Pancreas (tissue), 10 donors: ENCODE measurements at regions not wholly inside any gene's neighbourhood (a gene's known extent, or its start where the extent isn't known, plus 50 kb on each side); places are given as distances from the start of the nearest gene placed in this dataset.
A peak's percentile ranks its signal among the peaks of the same experiment; 100 is the strongest.
"Not testable (repeated sequence)": the region's sequence is repeated elsewhere in the genome, so short reads cannot be mapped to it uniquely, and the experiment has no call there.

ENCODE experiments used
- ATAC-seq, 4 donors: fragments of 200-7000 bp; cut with Tn5 transposase; one replicate each; pipeline versions ENCODE4 v1.8.0 to v1.9.1; 2020; ENCODE audit warnings: mild to moderate bottlenecking in 4 of 4, moderate library complexity in 4 of 4
- DNase-seq, 6 donors: peaks; one replicate each; pipeline ENCODE4 v3.0.0-alpha.2; 2020
- FAIRE-seq: peaks from 2 replicates; lab custom pipeline; 2012; peaks lifted over from hg19 to GRCh38; lab: Jason Lieb, UNC
- H3K27ac ChIP-seq, 4 donors: fragments of 200-600 bp; sonication (generic); 1 replicate in 3 of 4; 2 replicates in 1 of 4; pipeline versions ENCODE4 v1.5.0 to v1.8.0; 2020
- H3K27me3 ChIP-seq, 4 donors: fragments of 200-600 bp; one replicate each; pipeline ENCODE4 v1.8.0; 2021
- H3K36me3 ChIP-seq, 3 donors: fragments of 200-600 bp; sonication (generic) in 1 of 3; one replicate each; pipeline versions ENCODE4 v1.5.0 to v1.8.0; 2020 to 2021
- H3K4me1 ChIP-seq, 3 donors: fragments of 200-600 bp; one replicate each; pipeline ENCODE4 v1.8.0; 2021
- H3K4me3 ChIP-seq, 4 donors: fragments of 200-600 bp; sonication (generic) in 2 of 4; one replicate each; pipeline versions ENCODE4 v1.5.0 to v1.8.0; 2020 to 2021
- H3K9me3 ChIP-seq, 4 donors: fragments of 200-600 bp; one replicate each; pipeline ENCODE4 v1.8.0; 2021
- WGBS, 2 donors: extraction: QIAGEN DNeasy Blood & Tissue Kit; methylation state at CpG; one replicate each; pipeline ENCODE4 v1.1.7; 2013; 5-methylcytosine and 5-hydroxymethylcytosine counted together
- intact Hi-C, 3 donors: fragments of 100-400 bp; cut with DNase I; formaldehyde crosslinking; loops; one replicate each; pipeline versions ENCODE4 v1.11.1 to v1.14.2; 2022
- donor health status: healthy with polysubstance abuse.
- donor health status: DM: no; HTN: no; CAD: no; lungs with moderate emphysema.
- donor health status: DM: no; HTN: no; CAD: no.
- donor health status: control.
- donor health status: control.
- donor health status: Bipolar disorder and iron deficiency.
- donor health status: DM: yes; HTN: yes; CAD: no.
- donor health status: DM: no; HTN: no; CAD: no.
- donor health status: DM: no; HTN: no; CAD: no.
- donor health status: DM: yes; HTN: yes; CAD: no.

DNA sequence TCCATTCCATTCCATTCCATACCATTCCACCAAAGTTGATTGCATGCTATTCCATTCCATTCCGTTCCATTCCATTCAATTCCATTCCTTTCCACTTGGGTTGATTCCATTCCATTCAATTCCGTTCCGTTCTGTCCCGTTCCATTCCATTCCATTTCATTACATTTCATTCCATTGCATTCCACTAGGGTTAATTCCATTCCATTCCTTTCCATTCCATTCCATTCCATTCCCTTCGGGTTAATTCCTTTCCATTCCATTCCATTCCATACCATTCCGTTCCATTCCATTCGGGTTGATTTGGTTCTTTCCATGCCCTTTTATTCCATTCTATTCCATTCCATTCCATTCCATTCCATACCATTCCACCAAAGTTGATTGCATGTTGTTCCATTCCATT lies 131.9 kb downstream of the CWH43 start:
- intact Hi-C loops: not testable (repeated sequence)

DNA sequence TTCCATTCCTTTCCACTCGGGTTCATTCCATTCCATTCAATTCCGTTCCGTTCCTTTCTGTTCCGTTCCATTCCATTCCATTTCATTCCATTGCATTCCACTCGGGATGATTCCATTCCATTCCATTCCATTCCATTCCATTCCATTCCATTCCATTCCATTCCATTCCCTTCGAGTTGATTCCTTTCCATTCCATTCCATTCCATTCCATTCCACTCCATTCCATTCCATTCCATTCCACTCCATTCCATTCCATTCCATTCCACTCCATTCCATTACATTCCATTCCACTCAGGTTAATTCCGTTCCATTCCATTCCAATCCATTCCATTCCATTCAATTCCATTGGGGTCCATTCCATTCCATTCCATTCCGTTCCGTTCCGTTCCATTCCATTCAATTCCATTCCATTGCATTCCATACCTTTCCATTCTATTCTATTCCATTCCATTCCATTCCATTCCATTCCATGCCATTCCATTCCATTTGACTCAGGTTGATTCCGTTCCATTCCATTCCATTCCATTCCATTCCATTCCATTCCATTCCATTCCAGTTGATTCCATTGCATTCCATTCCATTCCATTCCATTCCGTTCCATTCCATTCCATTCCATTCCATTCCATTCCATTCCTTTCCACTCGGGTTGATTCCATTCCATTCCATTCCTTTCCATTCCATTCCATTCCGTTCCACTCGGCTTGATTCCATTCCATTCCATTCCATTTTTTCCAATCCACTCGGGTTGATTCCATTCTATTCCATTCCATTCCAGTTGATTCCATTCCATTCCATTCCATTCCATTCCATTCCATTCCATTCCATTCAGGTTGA lies 132.5 kb downstream of the CWH43 start:
- H3K9me3 ChIP-seq, H3K27me3 ChIP-seq, FAIRE-seq, H3K36me3 ChIP-seq, intact Hi-C loops, H3K27ac ChIP-seq, H3K4me3 ChIP-seq, H3K4me1 ChIP-seq, DNase-seq: not testable (repeated sequence)
- ATAC-seq: peak; percentile 67 to 85 (median 76)
- WGBS, 2 donors: 49 to 53% methylated on average over 16 of the region's 16 CpGs

More for the DNA sequence above, 131.9 kb downstream of the CWH43 start:
- H3K27me3 ChIP-seq, H3K9me3 ChIP-seq, H3K4me1 ChIP-seq, DNase-seq, FAIRE-seq, H3K27ac ChIP-seq, H3K36me3 ChIP-seq, H3K4me3 ChIP-seq, ATAC-seq: not testable (repeated sequence)
- 58 to 66% methylated on average over 7 of the region's 7 CpGs for WGBS, 2 donors

DNA sequence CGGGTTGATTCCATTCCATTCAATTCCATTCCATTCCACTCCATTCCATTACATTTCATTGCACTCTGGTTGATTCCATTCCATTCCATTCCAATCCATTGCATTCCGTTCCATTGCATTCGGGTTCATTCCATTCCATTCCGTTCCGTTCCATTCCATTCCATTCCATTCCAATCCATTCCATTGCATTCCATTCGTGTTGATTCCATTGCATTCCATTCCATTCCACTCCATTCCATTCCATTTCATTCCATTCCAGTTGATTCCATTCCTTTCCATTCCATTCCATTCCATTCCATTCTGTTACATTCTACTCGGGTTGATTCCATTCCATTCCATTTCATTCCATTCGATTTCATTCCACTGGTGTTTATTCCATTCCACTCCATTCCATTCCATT lies 133.3 kb downstream of the CWH43 start:
- H3K9me3 ChIP-seq, FAIRE-seq, H3K27me3 ChIP-seq, H3K4me1 ChIP-seq, H3K27ac ChIP-seq, H3K4me3 ChIP-seq, intact Hi-C loops, H3K36me3 ChIP-seq, DNase-seq: not testable (repeated sequence)
- WGBS, 2 donors: 46 to 51% methylated on average over 8 of the region's 8 CpGs
- peak in 2 of 4 donors; percentile 8 to 14 for ATAC-seq

DNA sequence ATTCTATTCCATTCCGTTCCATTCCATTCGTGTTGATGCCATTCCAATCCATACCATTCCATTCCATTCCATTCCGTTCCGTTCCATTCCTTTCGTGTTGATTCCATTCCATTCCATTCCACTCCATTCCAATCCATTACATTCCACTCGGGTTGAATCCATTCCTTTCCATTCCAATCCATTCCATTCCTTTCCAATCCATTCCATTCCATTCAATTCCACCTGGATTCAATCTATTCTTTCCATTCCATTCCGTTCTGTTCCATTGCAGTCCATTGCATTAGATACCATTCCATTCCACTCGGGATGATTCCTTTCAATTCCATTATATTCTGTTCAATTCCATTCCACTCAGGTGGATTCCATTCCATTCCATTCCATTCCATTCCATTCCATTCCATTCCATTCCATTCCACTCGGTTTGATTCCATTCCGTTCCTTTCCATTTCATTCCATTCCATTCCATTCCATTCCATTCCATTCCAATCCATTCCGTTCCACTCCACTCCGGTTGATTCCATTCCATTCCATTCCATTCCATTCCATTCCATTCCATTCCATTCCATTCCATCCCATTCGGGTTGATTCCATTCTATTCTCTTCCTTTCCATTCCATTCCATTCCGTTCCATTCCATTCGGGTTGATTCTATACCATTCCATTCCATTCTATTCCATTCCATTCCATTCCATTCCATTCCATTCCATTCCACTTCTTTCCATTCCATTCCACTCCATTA lies 134.1 kb downstream of the CWH43 start:
- WGBS, 2 donors: 45 to 50% methylated on average over 15 of the region's 15 CpGs

DNA sequence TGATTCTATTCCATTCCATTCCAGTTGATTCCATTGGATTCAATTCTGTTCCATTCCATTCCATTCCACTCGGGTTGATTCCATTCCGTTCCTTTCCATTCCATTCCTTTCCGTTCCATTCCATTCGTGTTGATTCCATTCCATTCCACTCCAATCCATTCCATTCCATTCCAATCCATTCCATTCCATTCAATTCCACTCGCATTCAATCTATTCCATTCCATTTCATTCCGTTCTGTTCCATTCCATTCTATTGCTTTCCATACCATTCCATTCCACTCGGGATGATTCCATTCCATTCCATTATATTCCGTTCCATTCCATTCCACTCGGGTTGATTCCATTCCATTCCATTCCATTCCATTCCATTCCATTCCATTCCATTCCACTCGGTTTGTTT lies 134.7 kb downstream of the CWH43 start:
- H3K27ac ChIP-seq, H3K4me3 ChIP-seq, H3K27me3 ChIP-seq, H3K36me3 ChIP-seq, intact Hi-C loops, H3K9me3 ChIP-seq, H3K4me1 ChIP-seq, FAIRE-seq, DNase-seq: not testable (repeated sequence)
- WGBS, 2 donors: 52 to 61% methylated on average over 10 of the region's 10 CpGs
- ATAC-seq: peak; percentile 51 to 59 (median 56)

More for the DNA sequence above, 134.1 kb downstream of the CWH43 start:
- H3K4me3 ChIP-seq, H3K9me3 ChIP-seq, FAIRE-seq, intact Hi-C loops, H3K27me3 ChIP-seq, H3K4me1 ChIP-seq, H3K36me3 ChIP-seq, H3K27ac ChIP-seq, DNase-seq: not testable (repeated sequence)
- ATAC-seq: peak in 3 of 4 donors; percentile 12 to 26 (median 14)

DNA sequence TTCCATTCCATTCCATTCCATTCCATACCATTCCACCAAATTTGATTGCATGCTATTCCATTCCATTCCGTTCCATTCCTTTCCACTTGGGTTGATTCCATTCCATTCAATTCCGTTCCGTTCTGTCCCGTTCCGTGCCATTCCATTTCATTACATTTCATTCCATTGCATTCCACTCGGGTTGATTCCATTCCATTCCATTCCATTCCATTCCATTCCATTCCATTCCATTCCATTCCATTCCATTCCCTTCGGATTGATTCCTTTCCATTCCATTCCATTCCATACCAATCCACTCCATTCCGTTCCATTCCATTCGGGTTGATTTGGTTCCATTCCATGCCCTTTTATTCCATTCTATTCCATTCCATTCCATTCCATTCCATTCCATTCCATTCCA lies 140.4 kb downstream of the CWH43 start:
- H3K36me3 ChIP-seq, DNase-seq, H3K27me3 ChIP-seq, H3K9me3 ChIP-seq, FAIRE-seq, H3K27ac ChIP-seq, ATAC-seq, intact Hi-C loops, H3K4me1 ChIP-seq, H3K4me3 ChIP-seq: not testable (repeated sequence)
- WGBS, 2 donors: 59 to 63% methylated on average over 4 to 5 of the region's 9 CpGs

DNA sequence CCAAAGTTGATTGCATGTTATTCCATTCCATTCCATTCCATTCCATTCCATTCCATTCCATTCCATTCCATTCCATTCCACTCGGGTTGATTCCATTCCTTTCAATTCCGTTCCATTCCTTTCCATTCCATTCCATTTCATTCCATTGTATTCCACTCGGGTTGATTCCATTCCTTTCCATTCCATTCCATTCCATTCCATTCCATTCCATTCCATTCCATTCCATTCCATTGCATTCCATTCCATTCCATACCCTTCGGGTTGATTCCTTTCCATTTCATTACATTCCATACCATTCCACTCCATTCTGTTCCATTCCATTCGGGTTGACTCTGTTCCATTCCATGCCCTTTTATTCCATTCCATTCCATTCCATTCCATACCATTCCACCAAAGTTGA lies 140.8 kb downstream of the CWH43 start:
- H3K36me3 ChIP-seq, H3K27ac ChIP-seq, H3K9me3 ChIP-seq, DNase-seq, H3K4me1 ChIP-seq, H3K27me3 ChIP-seq, intact Hi-C loops, FAIRE-seq, H3K4me3 ChIP-seq: not testable (repeated sequence)
- no CpG with 5 or more reads among the region's 5 CpGs for WGBS, 2 donors
- peak in 3 of 4 donors; percentile 19 to 59 (median 47) for ATAC-seq

DNA sequence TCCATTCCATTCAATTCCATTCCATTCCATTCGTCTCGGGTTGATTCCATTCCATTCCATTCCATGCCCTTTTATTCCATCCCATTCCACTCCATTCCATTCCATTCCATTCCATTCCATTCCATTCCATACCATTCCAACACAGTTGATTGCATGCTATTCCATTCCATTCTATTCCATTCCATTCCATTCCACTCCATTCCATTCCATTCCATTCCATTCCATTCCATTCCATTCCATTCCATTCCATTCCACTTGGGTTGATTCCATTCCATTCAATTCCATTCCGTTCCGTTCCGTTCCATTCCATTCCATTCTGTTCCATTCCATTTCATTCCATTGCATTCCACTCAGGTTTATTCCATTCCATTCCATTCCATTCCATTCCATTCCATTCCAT lies 143.3 kb downstream of the CWH43 start:
- intact Hi-C loops, H3K4me3 ChIP-seq, H3K36me3 ChIP-seq, H3K4me1 ChIP-seq, ATAC-seq, FAIRE-seq, H3K9me3 ChIP-seq, H3K27ac ChIP-seq, H3K27me3 ChIP-seq, DNase-seq: not testable (repeated sequence)
- no CpG with 5 or more reads among the region's 5 CpGs for WGBS, 2 donors

DNA sequence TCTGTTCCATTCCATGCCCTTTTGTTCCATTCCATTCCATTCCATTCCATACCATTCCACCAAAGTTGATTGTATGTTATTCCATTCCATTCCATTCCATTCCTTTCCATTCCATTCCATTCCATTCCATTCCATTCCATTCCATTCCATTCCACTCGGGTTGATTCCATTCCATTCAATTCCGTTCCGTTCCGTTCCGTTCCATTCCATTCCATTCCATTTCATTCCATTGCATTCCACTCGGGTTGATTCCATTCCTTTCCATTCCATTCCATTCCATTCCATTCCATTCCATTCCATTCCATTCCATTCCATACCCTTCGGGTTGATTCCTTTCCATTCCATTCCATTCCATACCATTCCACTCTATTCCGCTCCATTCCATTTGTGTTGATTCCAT lies 143.8 kb downstream of the CWH43 start:
- not testable (repeated sequence) for H3K36me3 ChIP-seq

DNA sequence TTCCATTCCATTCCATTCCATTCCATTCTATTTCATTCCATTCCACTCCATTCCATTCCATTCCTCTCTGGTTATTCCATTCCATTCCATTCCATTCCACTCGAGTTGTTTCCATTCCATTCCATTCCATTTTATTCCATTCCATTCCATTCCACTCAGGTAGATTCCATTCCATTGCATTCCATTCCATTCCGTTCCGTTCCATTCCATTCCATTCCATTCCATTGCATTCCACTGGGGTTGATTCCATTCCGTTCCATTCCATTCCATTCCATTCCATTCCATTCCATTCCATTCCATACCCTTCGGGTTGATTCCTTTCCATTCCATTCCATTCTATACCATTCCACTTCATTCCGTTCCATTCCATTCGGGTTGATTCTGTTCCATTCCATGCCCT lies 144.6 kb downstream of the CWH43 start:
- ATAC-seq, H3K27ac ChIP-seq, intact Hi-C loops, H3K27me3 ChIP-seq, H3K36me3 ChIP-seq, H3K9me3 ChIP-seq, H3K4me3 ChIP-seq, H3K4me1 ChIP-seq, FAIRE-seq, DNase-seq: not testable (repeated sequence)
- WGBS, 2 donors: 0% methylated on average over 2 of the region's 7 CpGs

More for the DNA sequence above, 143.8 kb downstream of the CWH43 start:
- intact Hi-C loops, H3K27ac ChIP-seq, H3K4me1 ChIP-seq, H3K27me3 ChIP-seq, H3K9me3 ChIP-seq, H3K4me3 ChIP-seq, DNase-seq, FAIRE-seq: not testable (repeated sequence)
- ATAC-seq: peak in 3 of 4 donors; percentile 32 to 56 (median 40)
- 52 to 69% methylated on average over 7 to 8 of the region's 8 CpGs for WGBS, 2 donors

DNA sequence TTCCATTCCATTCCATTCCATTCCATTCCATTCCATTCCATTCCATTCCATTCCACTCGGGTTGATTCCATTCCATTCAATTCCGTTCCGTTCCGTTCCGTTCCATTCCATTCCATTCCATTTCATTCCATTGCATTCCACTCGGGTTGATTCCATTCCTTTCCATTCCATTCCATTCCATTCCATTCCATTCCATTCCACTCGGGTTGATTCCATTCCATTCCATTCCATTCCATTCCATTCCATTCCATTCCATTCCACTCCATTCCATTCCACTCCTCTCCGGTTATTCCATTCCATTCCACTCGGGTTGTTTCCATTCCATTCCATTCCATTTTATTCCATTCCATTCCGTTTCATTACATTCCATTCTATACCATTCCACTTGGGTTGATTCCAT lies 151.0 kb downstream of the CWH43 start:
- FAIRE-seq, H3K27me3 ChIP-seq, H3K36me3 ChIP-seq, H3K4me1 ChIP-seq, intact Hi-C loops, H3K27ac ChIP-seq, H3K4me3 ChIP-seq, DNase-seq, H3K9me3 ChIP-seq: not testable (repeated sequence)
- ATAC-seq: peak; percentile 70 to 84 (median 74)
- 37 to 44% methylated on average over 5 of the region's 10 CpGs for WGBS, 2 donors

DNA sequence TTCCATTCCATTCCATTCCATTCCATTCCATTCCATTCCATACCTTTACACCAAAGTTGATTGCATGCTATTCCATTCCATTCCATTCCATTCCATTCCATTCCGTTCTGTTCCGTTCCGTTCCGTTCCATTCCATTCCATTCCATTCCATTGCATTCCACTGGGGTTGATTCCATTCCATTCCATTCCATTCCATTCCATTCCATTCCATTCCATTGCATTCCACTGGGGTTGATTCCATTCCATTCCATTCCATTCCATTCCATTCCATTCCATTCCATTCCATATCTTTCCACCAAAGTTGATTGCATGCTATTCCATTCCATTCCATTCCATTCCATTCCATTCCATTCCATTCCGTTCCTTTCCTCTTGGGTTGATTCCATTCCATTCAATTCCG lies 151.9 kb downstream of the CWH43 start:
- H3K9me3 ChIP-seq, H3K4me3 ChIP-seq, H3K4me1 ChIP-seq, intact Hi-C loops, H3K27me3 ChIP-seq, H3K27ac ChIP-seq, FAIRE-seq, H3K36me3 ChIP-seq, DNase-seq: not testable (repeated sequence)
- WGBS, 2 donors: 46 to 57% methylated on average over 6 of the region's 6 CpGs
- ATAC-seq: peak in 2 of 4 donors; percentile 28 to 29
